ENCODE measurements at regions not wholly inside any gene's neighbourhood (a gene's known extent, or its start where the extent isn't known, plus 50 kb on each side); places are given as distances from the start of the nearest gene placed in this dataset.

DNA sequence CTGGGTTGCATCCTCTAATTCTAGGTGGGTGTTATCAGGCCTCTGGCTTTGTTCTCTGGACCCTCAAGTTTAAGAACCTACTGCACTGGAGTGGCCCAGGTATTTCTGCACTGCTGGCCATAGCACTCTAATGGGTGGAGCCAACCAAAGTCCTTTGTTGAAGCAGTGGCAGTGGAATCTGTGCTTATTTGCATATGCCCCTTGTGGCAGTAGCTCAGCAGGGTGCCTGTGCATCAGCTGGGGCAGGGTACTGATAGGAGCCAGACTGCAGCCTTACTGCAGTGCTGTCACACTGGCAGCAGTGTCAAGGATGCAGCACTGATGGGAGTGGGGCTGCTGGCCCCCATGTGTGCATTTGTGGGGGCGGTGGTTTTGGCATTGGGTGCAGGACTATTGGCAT lies 660.6 kb downstream of the LRRIQ3 start (continued):
- TF ChIP-seq, protein P1, sequence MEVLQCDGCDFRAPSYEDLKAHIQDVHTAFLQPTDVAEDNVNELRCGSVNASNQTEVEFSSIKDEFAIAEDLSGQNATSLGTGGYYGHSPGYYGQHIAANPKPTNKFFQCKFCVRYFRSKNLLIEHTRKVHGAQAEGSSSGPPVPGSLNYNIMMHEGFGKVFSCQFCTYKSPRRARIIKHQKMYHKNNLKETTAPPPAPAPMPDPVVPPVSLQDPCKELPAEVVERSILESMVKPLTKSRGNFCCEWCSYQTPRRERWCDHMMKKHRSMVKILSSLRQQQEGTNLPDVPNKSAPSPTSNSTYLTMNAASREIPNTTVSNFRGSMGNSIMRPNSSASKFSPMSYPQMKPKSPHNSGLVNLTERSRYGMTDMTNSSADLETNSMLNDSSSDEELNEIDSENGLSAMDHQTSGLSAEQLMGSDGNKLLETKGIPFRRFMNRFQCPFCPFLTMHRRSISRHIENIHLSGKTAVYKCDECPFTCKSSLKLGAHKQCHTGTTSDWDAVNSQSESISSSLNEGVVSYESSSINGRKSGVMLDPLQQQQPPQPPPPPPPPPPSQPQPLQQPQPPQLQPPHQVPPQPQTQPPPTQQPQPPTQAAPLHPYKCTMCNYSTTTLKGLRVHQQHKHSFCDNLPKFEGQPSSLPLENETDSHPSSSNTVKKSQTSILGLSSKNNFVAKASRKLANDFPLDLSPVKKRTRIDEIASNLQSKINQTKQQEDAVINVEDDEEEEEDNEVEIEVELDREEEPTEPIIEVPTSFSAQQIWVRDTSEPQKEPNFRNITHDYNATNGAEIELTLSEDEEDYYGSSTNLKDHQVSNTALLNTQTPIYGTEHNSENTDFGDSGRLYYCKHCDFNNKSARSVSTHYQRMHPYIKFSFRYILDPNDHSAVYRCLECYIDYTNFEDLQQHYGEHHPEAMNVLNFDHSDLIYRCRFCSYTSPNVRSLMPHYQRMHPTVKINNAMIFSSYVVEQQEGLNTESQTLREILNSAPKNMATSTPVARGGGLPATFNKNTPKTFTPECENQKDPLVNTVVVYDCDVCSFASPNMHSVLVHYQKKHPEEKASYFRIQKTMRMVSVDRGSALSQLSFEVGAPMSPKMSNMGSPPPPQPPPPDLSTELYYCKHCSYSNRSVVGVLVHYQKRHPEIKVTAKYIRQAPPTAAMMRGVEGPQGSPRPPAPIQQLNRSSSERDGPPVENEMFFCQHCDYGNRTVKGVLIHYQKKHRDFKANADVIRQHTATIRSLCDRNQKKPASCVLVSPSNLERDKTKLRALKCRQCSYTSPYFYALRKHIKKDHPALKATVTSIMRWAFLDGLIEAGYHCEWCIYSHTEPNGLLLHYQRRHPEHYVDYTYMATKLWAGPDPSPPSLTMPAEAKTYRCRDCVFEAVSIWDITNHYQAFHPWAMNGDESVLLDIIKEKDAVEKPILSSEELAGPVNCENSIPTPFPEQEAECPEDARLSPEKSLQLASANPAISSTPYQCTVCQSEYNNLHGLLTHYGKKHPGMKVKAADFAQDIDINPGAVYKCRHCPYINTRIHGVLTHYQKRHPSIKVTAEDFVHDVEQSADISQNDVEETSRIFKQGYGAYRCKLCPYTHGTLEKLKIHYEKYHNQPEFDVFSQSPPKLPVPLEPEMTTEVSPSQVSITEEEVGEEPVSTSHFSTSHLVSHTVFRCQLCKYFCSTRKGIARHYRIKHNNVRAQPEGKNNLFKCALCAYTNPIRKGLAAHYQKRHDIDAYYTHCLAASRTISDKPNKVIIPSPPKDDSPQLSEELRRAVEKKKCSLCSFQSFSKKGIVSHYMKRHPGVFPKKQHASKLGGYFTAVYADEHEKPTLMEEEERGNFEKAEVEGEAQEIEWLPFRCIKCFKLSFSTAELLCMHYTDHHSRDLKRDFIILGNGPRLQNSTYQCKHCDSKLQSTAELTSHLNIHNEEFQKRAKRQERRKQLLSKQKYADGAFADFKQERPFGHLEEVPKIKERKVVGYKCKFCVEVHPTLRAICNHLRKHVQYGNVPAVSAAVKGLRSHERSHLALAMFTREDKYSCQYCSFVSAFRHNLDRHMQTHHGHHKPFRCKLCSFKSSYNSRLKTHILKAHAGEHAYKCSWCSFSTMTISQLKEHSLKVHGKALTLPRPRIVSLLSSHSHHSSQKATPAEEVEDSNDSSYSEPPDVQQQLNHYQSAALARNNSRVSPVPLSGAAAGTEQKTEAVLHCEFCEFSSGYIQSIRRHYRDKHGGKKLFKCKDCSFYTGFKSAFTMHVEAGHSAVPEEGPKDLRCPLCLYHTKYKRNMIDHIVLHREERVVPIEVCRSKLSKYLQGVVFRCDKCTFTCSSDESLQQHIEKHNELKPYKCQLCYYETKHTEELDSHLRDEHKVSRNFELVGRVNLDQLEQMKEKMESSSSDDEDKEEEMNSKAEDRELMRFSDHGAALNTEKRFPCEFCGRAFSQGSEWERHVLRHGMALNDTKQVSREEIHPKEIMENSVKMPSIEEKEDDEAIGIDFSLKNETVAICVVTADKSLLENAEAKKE (CRISPR knock-in tag; IDR thresholded peaks at IDR 0.05): no peak
- TF ChIP-seq EZH2 (IDR thresholded peaks at IDR 0.05; ENCODE audit: low read depth, unreplicated experiment) (no peak), NANOG (IDR thresholded peaks at IDR 0.05; ENCODE audit: borderline replicate concordance) (no peak)

DNA sequence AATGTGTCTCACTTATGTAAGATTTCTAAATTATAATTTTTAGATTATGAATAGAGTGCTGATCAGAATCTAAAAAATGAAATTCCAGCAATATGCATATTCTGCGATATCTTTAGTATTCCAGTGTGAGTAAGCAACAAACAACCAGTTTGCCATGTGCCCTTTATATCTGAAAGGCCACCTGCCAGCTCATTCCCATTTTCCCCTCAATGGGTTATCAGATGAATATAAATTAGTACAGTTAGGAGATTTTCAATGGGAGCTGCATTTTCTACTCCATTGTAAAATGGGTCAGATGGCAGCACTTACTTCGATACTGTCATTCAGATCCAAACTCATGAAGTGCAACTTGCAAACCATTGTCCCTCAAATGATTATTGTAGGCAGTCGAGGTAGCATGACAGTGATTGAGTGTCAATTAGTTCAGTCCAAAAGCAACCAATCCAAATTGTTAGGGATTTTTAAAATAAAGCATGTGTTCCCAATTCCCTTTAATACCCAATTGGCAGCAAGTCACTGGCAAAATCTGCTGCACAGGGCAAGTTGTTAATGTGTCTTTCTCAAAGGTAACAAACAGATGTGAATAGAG lies 680.3 kb downstream of the LRRIQ3 start:
- Mint-ChIP-seq H3K9me3 (no peaks in the 10 kb centered on the region), H3K36me3 (ENCODE audit: low read depth) (no peaks in the 10 kb centered on the region), H3K4me1 (no peaks in the 10 kb centered on the region; the same call in 2 of the 3 replicates), H3K4me3 (no peak overlapping the region), H3K27me3 (ENCODE audit: insufficient read depth, low read depth, poor library complexity) (no peaks in the 10 kb centered on the region), H3K27ac (no peak overlapping the region)
- H3K9me2 ChIP-seq (ENCODE audit: insufficient read depth): no peaks in the 10 kb centered on the region
- TF ChIP-seq JUNB (IDR thresholded peaks at IDR 0.05; ENCODE audit: unreplicated experiment) (no peak), EZH2phosphoT487 (IDR thresholded peaks at IDR 0.05; ENCODE audit: unreplicated experiment) (no peak)
- TF ChIP-seq, protein P2, sequence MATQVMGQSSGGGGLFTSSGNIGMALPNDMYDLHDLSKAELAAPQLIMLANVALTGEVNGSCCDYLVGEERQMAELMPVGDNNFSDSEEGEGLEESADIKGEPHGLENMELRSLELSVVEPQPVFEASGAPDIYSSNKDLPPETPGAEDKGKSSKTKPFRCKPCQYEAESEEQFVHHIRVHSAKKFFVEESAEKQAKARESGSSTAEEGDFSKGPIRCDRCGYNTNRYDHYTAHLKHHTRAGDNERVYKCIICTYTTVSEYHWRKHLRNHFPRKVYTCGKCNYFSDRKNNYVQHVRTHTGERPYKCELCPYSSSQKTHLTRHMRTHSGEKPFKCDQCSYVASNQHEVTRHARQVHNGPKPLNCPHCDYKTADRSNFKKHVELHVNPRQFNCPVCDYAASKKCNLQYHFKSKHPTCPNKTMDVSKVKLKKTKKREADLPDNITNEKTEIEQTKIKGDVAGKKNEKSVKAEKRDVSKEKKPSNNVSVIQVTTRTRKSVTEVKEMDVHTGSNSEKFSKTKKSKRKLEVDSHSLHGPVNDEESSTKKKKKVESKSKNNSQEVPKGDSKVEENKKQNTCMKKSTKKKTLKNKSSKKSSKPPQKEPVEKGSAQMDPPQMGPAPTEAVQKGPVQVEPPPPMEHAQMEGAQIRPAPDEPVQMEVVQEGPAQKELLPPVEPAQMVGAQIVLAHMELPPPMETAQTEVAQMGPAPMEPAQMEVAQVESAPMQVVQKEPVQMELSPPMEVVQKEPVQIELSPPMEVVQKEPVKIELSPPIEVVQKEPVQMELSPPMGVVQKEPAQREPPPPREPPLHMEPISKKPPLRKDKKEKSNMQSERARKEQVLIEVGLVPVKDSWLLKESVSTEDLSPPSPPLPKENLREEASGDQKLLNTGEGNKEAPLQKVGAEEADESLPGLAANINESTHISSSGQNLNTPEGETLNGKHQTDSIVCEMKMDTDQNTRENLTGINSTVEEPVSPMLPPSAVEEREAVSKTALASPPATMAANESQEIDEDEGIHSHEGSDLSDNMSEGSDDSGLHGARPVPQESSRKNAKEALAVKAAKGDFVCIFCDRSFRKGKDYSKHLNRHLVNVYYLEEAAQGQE (IDR thresholded peaks at IDR 0.05; ENCODE audit: unreplicated experiment): no peak
- TF ChIP-seq, protein P3, sequence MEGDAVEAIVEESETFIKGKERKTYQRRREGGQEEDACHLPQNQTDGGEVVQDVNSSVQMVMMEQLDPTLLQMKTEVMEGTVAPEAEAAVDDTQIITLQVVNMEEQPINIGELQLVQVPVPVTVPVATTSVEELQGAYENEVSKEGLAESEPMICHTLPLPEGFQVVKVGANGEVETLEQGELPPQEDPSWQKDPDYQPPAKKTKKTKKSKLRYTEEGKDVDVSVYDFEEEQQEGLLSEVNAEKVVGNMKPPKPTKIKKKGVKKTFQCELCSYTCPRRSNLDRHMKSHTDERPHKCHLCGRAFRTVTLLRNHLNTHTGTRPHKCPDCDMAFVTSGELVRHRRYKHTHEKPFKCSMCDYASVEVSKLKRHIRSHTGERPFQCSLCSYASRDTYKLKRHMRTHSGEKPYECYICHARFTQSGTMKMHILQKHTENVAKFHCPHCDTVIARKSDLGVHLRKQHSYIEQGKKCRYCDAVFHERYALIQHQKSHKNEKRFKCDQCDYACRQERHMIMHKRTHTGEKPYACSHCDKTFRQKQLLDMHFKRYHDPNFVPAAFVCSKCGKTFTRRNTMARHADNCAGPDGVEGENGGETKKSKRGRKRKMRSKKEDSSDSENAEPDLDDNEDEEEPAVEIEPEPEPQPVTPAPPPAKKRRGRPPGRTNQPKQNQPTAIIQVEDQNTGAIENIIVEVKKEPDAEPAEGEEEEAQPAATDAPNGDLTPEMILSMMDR (conservative IDR thresholded peaks at IDR 0.05; ENCODE audit: low read depth in 2 of 2): no peak
- no peaks in the 10 kb centered on the region for H3K36me3 ChIP-seq (ENCODE audit: insufficient read depth)
- 0 out of 2 replicates have a peak overlapping the region, but pooled peaks have one; percentile 20 for H2AFZ ChIP-seq
- H3K79me2 ChIP-seq (replicated peaks; ENCODE audit: insufficient read depth): no peaks in the 10 kb centered on the region
- no peaks in the 10 kb centered on the region for H3F3A ChIP-seq (replicated peaks; ENCODE audit: low read depth)
- H3K4me3 ChIP-seq: no peak overlapping the region
- DNase-seq (ENCODE audit: low spot score): no peak
- no peak overlapping the region for H3K27ac ChIP-seq (ENCODE audit: low read depth)
- H3K4me1 ChIP-seq (ENCODE audit: insufficient read depth): no peaks in the 10 kb centered on the region
- no peaks in the 10 kb centered on the region for H3K27me3 ChIP-seq (ENCODE audit: insufficient read depth)
- no peak for ATAC-seq
- no peak overlapping the region for H3K4me2 ChIP-seq
- H4K20me1 ChIP-seq (replicated peaks; ENCODE audit: insufficient read depth): no peaks in the 10 kb centered on the region

All from GM23338 (cell line).